ENCODE measurements at regions not wholly inside any gene's neighbourhood (a gene's known extent, or its start where the extent isn't known, plus 50 kb on each side); places are given as distances from the start of the nearest gene placed in this dataset.

GRCh38 chr4:19386786-19387185 lies 864.9 kb upstream of the SLIT2 start:
- TF ChIP-seq, protein P1, sequence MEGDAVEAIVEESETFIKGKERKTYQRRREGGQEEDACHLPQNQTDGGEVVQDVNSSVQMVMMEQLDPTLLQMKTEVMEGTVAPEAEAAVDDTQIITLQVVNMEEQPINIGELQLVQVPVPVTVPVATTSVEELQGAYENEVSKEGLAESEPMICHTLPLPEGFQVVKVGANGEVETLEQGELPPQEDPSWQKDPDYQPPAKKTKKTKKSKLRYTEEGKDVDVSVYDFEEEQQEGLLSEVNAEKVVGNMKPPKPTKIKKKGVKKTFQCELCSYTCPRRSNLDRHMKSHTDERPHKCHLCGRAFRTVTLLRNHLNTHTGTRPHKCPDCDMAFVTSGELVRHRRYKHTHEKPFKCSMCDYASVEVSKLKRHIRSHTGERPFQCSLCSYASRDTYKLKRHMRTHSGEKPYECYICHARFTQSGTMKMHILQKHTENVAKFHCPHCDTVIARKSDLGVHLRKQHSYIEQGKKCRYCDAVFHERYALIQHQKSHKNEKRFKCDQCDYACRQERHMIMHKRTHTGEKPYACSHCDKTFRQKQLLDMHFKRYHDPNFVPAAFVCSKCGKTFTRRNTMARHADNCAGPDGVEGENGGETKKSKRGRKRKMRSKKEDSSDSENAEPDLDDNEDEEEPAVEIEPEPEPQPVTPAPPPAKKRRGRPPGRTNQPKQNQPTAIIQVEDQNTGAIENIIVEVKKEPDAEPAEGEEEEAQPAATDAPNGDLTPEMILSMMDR (conservative IDR thresholded peaks at IDR 0.05) = no peak
- no peak for TF ChIP-seq EZH2 (IDR thresholded peaks at IDR 0.05; ENCODE audit: low read depth)

All from PC-9 (cell line).